NCI-H146 treated with DMSO at 0.1 percent for 48 hours (cell line): ENCODE measurements at regions not wholly inside any gene's neighbourhood (a gene's known extent, or its start where the extent isn't known, plus 50 kb on each side); places are given as distances from the start of the nearest gene placed in this dataset.
A peak's percentile ranks its signal among the peaks of the same experiment; 100 is the strongest.
"Not testable (repeated sequence)": the region's sequence is repeated elsewhere in the genome, so short reads cannot be mapped to it uniquely, and the experiment has no call there.

Experiments used
- DNase-seq: peaks from one replicate; lab custom pipeline; 2025; ENCODE audit not compliant: unreplicated experiment; lab: John Stamatoyannopoulos, UW

DNA sequence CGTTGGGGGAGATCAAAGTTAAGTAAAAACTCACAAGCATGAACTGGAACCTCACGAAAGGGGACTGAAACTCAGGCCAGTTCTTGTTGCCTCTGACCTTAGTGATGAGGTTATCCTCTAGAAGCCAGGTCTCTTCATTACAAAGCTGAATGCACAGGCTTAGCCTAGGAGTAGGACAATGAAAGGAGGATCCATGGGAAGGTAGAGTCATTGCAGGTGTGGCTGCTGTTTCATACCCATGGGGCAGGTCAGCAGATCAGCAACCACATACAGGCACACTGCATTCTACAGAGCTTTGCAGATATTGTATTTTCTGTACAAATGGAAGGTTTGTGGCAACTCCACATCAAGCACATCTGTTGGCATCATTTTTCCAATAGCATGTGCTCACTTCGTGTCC lies 341.3 kb upstream of the SOX9 start:
- no peak for DNase-seq

GRCh38 chr17:71780596-71780995 lies 340.2 kb upstream of the SOX9 start:
- DNase-seq = no peak

GRCh38 chr17:71782021-71782420 lies 338.8 kb upstream of the SOX9 start:
- not testable (repeated sequence) for DNase-seq

- no peak for DNase-seq
Measured at GRCh38 chr17:71790791-71791190, 330.0 kb upstream of the SOX9 start.

- DNase-seq = no peak
Measured at GRCh38 chr17:71791311-71791710, 329.5 kb upstream of the SOX9 start.

GRCh38 chr17:71792966-71793365 lies 327.9 kb upstream of the SOX9 start:
- DNase-seq = no peak

- no peak for DNase-seq
Measured at GRCh38 chr17:71793518-71793917, 327.3 kb upstream of the SOX9 start.

DNA sequence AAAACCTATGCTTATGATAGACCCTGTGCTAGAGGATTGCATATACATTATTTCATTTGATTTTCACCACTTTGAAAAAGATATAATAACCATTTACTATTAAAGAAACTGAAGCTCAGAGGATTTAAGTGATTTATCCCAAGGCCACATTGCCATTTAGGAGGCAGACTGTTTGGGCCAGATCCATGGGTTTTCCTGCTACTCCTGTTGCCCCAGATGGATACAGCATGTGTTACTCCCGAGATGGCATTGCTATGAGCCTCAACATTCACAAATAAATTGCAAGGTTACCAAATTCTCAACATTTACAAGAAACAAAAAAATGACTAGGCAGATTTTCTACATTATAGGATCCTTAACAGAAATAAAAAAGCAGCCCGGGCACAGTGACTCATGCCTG lies 322.1 kb upstream of the SOX9 start:
- no peak for DNase-seq

DNA sequence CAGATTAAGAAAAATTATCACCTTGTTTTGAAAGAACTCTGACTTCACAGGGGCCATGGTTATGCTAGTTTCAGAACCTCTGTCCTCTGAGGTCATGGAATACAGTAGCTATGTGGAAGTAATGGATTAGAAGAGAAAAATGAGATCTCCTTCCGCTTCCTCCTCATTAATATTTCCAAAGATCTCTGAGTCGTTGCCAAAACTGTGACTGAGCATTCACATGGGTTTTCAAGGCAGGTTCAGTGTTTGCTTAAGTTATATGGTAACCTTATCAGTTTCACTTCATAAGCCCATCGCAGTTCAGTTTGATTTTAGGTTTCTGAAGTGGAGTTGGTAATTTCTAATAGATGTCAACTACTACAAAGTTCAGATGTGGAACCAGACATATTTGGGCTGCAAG lies 321.2 kb upstream of the SOX9 start:
- DNase-seq = no peak

GRCh38 chr17:71801301-71801700 lies 319.5 kb upstream of the SOX9 start:
- DNase-seq = no peak

GRCh38 chr17:71802663-71803062 lies 318.2 kb upstream of the SOX9 start:
- no peak for DNase-seq

GRCh38 chr17:71803656-71804284 lies 317.1 kb upstream of the SOX9 start:
- no peak for DNase-seq

DNA sequence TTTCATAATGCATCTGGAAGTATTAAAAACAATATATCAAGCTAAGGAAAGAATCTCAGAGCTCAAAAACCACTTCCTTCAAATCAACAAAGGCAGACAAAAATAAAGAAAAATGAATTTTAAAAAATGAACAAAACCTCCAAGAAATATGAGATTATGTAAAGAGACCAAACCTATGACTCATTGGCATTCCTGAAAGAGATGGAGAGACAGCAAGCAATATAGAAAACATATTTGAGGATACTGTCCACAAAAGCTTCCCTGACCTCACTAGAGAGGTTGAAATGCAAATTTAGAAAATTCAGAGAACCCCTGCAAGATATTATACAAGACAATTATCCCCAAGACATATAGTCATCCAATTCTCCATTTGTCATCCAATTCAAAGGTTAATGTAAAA lies 311.3 kb upstream of the SOX9 start:
- DNase-seq = no peak

DNA sequence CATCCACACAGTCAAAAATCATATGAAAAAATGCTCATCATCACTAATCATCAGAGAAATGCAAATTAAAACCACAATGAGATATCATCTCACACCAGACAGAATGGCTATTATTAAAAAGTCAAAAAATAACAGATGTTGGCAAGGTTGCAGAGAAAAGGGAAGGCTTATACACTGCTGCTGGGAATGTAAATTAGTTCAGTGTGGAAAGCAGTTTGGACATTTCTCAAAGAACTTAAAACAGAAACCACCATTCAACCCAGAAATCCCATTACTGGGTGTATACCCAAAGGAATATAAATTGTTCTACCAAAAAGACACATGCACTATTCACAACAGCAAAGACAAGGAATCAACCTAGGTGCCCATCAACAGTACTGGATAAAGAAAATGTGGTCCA lies 307.0 kb upstream of the SOX9 start:
- DNase-seq = not testable (repeated sequence)

DNA sequence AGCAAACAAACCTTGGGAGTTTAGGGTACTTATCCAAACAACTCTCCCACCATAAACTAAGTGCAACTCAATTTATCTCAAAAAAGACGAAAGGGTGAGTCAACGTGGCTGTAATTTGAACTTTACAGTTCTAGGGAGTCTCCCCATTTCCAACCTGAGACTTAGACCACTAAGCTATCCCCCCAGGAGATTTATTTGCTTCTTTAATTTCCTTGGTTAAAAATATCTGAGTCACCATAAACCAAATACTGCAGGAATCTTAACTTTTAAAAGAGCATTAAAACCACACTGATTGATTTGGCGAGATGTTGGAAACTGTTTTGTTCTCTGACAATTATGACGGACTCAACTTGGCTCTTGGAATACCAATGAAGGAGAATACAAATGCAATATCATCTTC lies 299.3 kb upstream of the SOX9 start:
- no peak for DNase-seq

- no peak for DNase-seq
Measured at GRCh38 chr17:71824671-71825070, 296.1 kb upstream of the SOX9 start.

DNA sequence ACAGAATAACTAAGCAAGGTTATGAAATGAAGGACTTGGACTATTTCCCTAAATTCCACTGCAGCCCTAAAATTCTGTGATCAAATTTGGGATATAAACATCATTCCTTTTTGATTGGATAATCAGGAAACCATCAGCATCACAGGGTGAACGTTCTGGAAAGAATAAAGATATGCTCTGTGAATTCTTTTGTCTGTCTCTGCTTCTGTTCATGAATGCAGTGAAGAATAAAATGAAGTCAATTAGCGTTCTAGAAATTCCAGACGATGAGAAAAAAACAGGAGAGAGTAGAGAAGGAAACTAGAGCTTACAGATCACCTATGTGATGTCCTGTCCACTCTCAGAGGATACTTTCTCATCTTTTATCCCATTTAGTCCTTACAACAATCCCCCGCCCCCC lies 295.1 kb upstream of the SOX9 start:
- no peak for DNase-seq

DNA sequence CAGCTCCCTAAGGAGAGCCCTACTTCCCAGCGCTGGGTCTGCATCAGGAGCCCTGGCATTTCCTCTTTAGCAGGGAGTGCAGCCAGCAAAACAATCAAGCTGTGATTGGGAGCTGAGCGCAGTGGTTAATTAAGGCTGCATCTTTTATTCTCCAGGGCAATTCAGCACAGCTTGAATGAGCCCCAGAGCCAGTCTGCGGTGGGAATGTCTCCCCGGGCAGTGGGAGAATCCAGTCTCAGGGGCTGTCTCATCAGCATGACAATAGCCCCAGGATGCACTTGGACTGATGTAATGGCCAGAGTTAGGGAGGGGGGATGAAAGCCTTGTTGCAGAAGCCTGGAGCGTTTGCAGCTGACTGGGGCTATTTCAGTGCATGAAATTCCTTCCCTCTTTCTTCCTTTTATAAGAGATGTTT lies 292.6 kb upstream of the SOX9 start:
- DNase-seq = peak; percentile 96

GRCh38 chr17:71830866-71831265 lies 290.0 kb upstream of the SOX9 start:
- DNase-seq = no peak

DNA sequence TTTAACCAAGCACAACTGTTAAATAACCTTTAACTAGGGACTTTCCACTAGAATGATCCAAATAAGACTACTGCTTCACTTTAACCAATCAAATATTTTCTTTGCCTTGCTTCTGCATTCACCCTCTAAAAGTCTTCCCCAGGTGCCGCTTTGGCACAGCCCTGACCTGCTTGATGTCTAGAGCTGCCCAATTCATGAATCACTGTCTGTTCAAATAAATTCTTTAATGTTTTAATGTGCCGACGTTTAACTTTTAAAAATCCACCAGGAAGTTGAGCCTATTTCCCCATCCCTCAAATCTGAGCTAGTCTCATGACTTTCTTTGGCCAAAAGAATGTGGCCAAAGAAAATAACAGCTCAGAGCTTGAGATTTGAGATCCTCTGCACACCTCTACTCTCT lies 277.8 kb upstream of the SOX9 start:
- DNase-seq = no peak

DNA sequence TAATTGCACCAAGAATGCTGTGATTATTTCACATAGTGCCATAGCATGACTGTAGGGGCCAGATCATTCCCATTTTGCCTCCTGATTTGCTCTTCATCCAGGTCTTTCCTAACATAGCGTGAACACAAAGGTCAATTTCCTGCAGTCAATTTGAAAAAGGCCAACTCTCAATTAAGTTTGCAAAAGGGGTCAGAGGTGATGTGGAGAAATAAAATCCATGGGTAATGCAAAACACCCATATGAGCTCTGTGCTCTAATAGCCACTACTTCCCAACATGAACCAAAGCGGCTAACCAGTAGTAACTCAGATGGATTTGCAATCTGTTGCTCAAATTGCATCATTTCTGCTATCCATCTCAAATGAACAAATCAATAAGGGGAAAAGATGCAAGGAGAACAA lies 275.5 kb upstream of the SOX9 start:
- DNase-seq = peak; percentile 71

DNA sequence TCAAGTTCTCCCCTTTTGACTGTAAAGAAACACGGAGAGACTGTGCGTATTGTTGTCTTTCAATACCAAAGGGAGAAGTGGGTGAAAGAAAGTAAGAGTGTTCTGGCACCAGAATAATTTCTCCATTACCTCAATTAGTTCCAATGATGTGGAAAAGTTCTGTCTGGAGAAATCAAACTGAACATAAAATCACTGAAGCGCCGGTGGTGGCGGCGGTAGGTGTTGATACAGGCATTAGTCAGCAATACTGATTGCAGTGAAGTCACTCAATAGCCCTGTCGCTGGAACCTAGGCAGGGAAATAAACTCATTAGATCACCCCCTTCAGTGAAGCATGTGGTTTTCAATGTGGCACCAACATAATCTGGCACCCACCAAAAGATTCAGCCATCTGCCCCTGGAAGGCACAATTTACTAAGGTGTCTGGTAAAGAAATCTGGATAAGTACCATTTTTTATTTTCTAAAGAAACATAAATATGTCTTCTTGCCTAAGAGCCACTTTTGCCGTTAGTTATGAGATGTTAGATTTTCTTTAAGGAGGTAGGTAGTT lies 274.2 kb upstream of the SOX9 start:
- DNase-seq = no peak
